Umbilical cord (tissue), 1 donor: ENCODE measurements at regions not wholly inside any gene's neighbourhood (a gene's known extent, or its start where the extent isn't known, plus 50 kb on each side); places are given as distances from the start of the nearest gene placed in this dataset.

Experiments used
- DNase-seq: peaks from one replicate; pipeline ENCODE4 v3.0.0-alpha.2; 2015; ENCODE audit warnings: low spot score

GRCh38 chr4:14532436-14532835 is 469.8 kb upstream of the CPEB2 start:
- no peak for DNase-seq

DNA sequence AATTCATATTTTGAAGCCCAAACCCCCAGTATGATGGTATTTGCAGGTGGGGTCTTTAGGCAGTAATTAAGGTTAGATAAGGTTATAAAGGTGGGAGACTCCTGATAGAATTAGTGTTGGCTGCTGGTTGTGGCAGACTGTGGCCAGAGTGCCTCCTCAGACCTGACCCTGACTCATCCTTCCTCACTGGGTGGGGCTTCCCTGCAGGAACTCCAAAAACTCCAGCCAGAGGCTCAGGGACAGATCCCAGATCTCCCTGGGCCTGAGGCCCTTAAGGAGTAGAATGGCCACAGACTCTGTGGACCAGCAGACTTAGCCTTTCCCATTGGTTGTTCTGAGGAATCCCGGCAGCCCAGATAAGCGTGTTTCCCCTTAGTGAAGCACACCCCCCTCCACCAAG is 463.0 kb upstream of the CPEB2 start:
- DNase-seq = no peak

- no peak for DNase-seq
These were observed 457.1 kb upstream of the CPEB2 start for GRCh38 chr4:14545163-14545562.

DNA sequence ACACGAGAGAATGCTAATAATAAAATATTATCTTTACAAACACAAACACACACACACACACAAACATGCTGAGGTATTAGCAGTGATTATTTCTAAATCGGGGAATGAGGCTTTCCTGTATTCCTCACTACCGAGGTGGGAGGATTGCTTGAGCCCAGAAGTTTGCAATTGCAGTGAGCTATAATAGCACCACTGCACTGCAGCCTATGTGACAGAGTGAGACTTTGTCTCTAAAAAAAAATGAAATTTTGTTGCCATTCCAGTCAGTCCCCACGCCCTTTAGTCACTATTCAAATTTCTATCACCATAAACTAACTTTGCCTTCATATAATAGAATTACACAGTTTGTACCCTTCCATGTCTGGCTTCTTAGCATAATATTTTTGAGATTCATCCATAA is 456.5 kb upstream of the CPEB2 start:
- DNase-seq = no peak

DNA sequence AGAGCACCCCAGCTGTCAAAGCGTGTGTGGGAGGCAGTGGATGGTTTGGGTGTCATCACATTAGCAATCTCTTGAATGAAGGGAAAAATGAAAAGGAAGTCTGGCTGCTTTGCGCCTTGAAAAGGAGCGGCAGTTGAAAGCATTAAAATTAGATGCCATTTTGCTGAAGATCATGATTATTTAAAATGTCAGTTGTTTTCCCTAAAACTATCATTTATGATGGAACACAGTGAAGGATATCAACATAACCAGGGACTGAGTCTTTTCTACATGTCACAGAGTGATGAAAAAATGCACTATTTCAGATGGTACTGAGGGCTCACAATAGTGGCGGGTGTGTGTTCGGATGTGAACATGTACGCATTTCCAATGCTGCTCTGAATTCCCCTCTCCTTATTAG is 450.2 kb upstream of the CPEB2 start:
- DNase-seq = no peak

DNA sequence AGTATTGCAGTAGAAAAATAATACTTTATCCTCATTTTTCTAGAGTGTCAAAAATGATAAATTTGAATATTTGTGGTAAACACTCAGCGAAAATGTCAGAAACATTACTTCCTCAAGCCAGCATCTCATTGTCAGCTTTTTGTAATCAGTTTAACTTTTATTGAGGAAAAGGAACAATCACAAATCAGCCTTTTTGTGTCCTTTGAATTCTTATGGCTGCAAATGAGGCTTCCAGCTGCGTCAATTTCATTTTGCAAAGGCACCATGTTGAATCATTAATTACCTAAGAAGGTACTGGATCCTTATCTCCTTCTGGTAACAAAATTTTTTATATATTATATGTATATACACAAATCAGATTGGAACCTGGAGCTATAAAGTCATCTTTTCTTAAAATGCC is 442.6 kb upstream of the CPEB2 start:
- DNase-seq = no peak

GRCh38 chr4:14560577-14560976 is 441.7 kb upstream of the CPEB2 start:
- no peak for DNase-seq

DNA sequence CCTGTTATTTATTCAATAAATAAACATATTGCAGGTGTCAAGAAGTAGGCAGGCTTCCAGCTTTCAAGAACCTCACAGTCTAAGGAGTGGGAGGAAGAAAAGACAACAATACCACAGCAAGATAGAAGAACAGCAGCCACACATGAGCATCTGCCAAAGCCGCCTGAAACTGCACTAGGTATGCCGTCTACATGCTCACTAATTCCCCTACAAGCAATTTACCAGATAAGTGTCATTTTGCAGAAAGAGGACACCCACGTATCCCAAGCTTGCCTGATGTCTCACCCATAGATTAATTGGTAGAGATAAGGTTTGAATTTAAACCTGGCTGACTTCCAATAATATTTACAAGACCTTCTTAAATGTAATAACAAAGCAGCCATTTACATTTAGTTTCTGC is 439.4 kb upstream of the CPEB2 start:
- no peak for DNase-seq

GRCh38 chr4:14564281-14564680 is 438.0 kb upstream of the CPEB2 start:
- DNase-seq = no peak

DNA sequence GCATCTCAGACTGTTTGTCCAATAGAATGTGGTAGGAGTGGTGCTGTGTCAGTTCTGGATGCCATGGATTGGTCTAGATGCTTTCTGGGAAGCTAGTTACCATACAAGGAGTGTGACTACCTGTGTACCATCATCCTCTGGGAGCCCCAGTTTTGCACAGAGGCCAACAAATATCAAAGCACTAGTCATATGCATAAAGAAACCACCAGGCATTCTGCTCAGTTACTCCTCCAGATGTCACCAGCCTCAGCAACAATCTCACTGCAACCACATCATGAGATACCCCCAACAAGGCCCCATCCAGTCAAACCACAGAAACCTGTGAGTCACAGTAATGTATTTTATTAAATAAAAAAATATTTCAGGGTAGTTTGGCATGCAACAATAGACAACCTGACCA is 435.8 kb upstream of the CPEB2 start:
- DNase-seq = no peak

DNA sequence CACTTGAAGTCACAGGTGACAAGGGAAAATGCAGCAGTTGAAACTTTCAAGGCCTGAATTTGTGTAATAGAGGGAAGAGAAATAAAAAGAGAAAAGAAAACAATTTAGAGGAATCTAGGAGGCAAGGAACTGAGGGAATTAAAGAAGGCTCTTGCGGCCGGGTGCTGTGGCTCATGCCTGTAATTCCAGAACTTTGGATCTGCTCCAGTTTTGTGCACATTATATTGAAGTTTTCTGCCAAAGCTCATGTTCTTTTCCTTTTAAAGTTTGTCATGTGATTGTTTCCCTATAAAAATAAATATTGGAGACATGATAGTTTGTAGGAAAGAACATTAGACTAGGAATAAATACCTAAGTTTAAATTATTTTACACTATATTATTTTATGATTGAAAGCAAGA is 433.9 kb upstream of the CPEB2 start:
- DNase-seq = peak; percentile 37

GRCh38 chr4:14575289-14575688 is 427.0 kb upstream of the CPEB2 start:
- DNase-seq = no peak

DNA sequence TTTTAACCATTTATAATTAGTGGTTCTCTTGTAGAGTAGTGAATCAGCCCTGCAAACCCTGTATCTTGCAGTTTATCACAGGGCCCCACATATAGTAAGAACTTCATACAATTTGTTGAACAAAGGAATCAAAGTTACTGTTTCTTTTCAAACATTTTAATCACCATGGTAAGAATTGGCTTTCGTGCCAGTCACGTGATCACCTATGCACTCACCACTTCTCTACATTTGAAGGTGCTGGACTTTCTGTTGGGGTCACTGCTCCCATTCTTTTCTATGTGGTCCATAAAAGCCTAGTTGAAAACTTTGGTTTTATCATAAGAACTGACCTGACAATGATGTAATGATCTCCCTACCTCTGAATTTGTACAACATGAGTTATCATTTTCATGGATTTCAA is 426.4 kb upstream of the CPEB2 start:
- DNase-seq = no peak

GRCh38 chr4:14580061-14580460 is 422.2 kb upstream of the CPEB2 start:
- no peak for DNase-seq

GRCh38 chr4:14581741-14582140 is 420.5 kb upstream of the CPEB2 start:
- no peak for DNase-seq

DNA sequence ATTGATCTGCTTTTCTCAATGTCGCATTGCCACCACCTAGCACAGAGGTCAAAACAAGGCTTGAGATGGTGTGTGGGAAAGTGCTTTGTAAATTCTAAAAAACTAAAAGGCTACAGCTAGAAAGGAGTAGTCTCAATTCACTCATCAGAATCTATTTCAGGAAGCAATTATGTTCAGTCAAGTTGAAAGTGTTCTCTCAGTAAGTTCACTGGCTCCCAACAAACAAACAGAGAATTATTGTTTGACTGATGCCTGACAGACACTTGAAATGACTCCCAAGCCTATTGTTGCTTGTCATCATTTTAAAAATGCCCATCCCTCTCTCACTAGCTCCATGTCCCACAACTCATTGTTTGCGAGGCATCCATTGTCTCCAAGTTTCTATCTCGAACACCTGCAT is 419.6 kb upstream of the CPEB2 start:
- DNase-seq = no peak

DNA sequence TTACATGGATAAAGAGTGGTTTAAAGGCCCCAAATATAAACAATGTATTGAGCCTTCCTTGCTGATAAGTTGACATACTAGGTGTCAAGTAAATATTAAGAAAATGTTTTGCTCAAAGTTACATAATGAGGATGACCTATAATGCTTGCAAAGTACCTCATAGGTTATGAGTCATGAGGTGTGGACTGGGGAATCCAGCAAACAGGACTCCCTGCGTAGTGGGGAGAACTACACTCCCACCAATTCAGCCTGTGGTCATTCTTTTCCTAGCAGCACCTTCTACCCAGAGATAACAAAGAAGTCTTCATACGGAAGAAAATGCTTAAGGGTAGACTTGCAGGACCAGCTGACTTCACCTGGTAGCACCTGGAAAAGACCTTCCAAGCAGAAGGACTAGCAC is 418.9 kb upstream of the CPEB2 start:
- no peak for DNase-seq

DNA sequence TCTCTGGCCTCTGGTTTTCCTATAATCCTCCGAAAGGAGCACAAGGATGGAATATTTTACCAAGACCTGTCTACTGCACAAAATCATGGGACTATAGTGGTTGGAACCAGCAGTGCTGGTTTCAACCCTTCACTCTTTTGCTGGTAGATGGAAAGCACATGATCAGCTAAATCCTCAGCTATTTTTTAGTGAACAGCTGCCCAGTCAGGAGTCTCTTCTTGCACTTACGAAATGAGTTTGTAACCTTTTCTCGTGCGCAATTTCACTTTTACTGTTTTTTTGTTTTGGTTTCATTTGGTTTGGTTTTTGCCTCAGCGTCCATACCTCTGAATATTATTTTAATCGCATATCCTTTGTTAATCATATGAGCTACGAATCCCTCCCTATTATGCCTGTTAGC is 418.5 kb upstream of the CPEB2 start:
- DNase-seq = no peak

DNA sequence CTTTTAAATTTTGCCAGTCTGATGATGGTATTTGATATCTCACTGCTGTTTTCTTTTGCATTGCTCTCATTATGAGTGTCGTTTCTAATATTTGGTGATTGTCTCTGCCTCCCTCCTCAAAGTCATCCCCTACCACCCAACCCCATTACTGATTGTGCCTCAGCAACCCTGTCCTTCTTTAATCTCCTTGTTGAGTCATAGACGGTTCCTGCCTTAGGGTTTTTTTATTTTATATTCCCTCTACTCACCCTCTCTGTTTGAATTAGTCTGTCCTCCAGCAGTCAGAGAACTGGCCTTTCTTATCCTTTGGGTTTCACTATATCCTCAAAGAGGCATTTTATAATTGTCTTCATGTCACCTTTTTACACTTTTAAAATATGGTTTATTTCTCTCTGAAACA is 409.3 kb upstream of the CPEB2 start:
- no peak for DNase-seq

DNA sequence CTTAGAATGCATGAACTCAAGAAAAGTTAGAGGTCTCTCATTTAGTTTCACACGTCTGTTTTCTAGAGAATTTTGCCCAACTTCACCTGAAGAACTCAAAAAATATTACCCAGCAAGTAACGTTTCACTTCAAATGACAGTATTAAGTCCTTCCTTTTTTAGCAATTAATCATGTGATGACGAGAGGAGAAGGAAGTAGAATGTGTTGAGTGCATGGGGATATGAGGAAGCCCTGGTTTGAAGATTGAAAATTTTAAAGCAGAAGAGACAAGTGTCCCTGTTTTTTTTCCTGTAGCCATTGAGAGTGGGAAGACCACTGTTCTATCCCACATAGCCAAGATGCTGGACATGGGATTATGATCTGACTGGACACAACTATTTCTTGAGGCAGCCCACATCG is 406.3 kb upstream of the CPEB2 start:
- no peak for DNase-seq

GRCh38 chr4:14596437-14596836 is 405.8 kb upstream of the CPEB2 start:
- no peak for DNase-seq

DNA sequence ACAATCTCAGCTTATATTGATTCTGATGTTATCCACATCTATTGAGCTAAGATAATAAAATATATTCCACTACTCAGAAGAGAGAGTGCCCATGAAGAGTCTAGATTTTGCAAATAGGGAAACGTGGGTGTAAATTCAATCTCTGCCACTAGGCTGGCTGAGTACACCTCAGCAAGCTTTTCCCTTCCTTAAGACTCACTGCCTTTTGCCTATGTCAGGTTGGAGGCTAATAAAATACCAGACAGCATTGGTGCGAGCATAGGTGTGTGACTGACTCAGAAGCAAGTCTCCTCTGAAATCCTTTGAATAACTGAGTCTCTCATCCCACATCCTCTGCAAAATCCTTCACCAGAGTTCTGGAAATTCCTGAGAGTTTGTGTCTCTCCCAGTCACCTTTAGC is 405.4 kb upstream of the CPEB2 start:
- no peak for DNase-seq

GRCh38 chr4:14602206-14602605 is 400.1 kb upstream of the CPEB2 start:
- no peak for DNase-seq

GRCh38 chr4:14607001-14607400 is 395.3 kb upstream of the CPEB2 start:
- DNase-seq = no peak

- peak; percentile 84 for DNase-seq
These were observed 394.7 kb upstream of the CPEB2 start for GRCh38 chr4:14607578-14607977.
